ENCODE measurements at regions not wholly inside any gene's neighbourhood (a gene's known extent, or its start where the extent isn't known, plus 50 kb on each side); places are given as distances from the start of the nearest gene placed in this dataset.
"Not testable (repeated sequence)": the region's sequence is repeated elsewhere in the genome, so short reads cannot be mapped to it uniquely, and the experiment has no call there.

DNA sequence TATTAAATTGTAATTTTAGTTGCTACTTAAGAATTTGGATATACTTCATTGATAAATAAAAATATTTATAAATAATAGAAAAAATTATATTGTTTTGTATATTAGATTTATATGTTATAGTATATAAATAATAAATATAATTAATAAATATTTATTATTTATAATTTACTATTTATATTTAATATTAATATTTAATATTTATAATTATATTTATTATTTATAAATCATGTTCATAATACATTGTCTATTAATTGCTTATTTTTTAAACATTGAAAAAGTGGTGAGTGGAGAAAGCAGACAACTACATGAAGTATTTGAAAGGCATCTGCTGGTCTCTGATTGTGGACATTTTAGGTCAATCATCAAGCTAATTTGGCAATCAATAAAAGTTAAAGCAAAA is 464.5 kb downstream of the MMUT start:
- no peaks in the 10 kb centered on the region for H3K9me3 ChIP-seq (ENCODE audit: control insufficient read depth in 2 of 2, low read length in 2 of 2)
- no peaks in the 10 kb centered on the region for H3K36me3 ChIP-seq (ENCODE audit: control insufficient read depth in 2 of 2, insufficient read depth in 2 of 2, low read length in 2 of 2)
- H3K4me1 ChIP-seq (ENCODE audit: control insufficient read depth, insufficient read depth, low read length): no peaks in the 10 kb centered on the region
- no peak overlapping the region for H3K4me3 ChIP-seq (ENCODE audit: low read length in 2 of 2)
- H3K27me3 ChIP-seq (ENCODE audit: control insufficient read depth in 1 of 2, insufficient read depth in 2 of 2, low read length in 2 of 2): no peaks in the 10 kb centered on the region
- no peak overlapping the region for H3K27ac ChIP-seq (ENCODE audit: low read length)
- H3K9ac ChIP-seq (ENCODE audit: low read length in 2 of 2): no peak overlapping the region

DNA sequence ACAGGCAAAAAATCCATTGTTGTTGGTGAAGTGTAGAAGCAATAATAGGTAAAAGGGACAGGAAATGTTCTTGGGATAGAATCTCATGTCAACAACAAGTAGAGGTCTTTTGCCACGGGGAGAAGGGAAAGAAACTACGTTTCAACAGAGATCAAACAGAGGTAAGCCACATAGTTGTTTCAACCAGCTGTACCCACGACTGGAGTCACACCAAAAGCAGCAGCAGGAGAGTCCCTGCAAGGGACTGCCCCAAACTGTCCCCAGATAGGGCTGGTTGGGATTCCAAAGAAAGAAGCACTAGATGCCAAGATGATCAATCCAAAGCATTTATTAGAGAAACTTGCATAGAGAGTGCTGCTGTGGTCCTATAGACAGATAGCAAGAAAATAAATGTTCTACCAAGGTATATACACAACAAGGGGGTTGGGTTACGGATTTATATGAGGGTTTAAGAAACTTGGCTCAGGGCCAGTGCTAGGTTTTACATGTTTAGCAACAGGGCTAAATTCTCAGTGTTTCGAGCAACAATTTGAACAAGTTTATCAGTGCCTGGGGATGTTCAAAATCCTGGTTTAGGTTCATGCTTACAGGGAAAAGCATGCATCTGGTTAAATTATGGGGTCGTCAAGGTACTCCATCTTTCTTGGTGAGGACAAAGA is 466.5 kb downstream of the MMUT start:
- no peaks in the 10 kb centered on the region for H3K36me3 ChIP-seq (ENCODE audit: control insufficient read depth in 2 of 2, insufficient read depth in 2 of 2, low read length in 2 of 2)

DNA sequence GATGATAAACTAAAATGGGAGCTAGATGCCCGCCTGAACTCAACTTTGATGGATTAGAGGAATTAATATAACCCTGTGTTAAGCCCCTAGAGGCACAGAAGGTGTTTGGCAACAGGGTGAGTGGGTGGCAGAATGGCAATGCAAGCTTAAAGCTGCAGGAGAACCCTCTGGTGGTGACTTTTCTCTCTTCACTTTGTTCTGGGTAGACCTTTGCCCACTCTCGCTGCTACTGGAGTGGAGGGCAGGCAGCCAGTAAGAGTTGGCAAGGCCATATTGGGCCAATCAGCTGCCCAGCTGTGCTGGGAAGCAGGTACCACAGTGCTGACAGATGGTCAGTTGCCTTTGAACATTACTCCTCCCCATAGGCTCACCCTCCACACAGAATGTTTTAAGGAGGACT is 468.2 kb downstream of the MMUT start:
- H3K9me3 ChIP-seq (ENCODE audit: control insufficient read depth in 2 of 2, low read length in 2 of 2): no peaks in the 10 kb centered on the region
- no peak overlapping the region for H3K27ac ChIP-seq (ENCODE audit: low read length)
- H3K4me1 ChIP-seq (ENCODE audit: control insufficient read depth, insufficient read depth, low read length): no peaks in the 10 kb centered on the region
- no peak overlapping the region for H3K9ac ChIP-seq (ENCODE audit: low read length in 2 of 2)
- no peak overlapping the region for H3K4me3 ChIP-seq (ENCODE audit: low read length in 2 of 2)
- no peaks in the 10 kb centered on the region for H3K27me3 ChIP-seq (ENCODE audit: control insufficient read depth in 1 of 2, insufficient read depth in 2 of 2, low read length in 2 of 2)
- no peaks in the 10 kb centered on the region for H3K36me3 ChIP-seq (ENCODE audit: control insufficient read depth in 2 of 2, insufficient read depth in 2 of 2, low read length in 2 of 2)

More for the DNA sequence above, 466.5 kb downstream of the MMUT start:
- Histone ChIP-seq H3K27me3 (ENCODE audit: control insufficient read depth in 1 of 2, insufficient read depth in 2 of 2, low read length in 2 of 2) (no peaks in the 10 kb centered on the region), H3K27ac (ENCODE audit: low read length) (no peak overlapping the region), H3K9me3 (ENCODE audit: control insufficient read depth in 2 of 2, low read length in 2 of 2) (no peaks in the 10 kb centered on the region), H3K4me3 (ENCODE audit: low read length in 2 of 2) (no peak overlapping the region), H3K9ac (ENCODE audit: low read length in 2 of 2) (no peak overlapping the region), H3K4me1 (ENCODE audit: control insufficient read depth, insufficient read depth, low read length) (no peaks in the 10 kb centered on the region)

DNA sequence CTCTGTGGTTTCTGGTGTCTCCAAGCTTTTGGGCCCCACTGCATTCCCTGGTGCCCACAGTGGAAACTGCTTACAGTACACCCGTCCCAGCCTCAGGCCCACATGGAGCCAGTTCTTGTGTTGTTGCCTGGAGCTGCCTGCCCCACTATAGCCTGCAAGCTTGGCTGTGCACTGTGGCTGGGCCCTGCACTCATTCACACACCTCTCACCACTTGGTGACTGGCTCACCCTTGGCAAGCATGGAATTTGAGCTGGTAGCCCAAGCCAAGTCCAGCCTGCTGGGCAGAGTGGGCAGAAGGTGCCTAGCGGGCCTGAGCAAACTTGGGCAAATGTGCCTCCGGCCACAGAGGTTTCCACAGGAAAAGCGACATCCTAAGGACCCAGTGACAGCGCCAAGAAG is 472.3 kb downstream of the MMUT start:
- Histone ChIP-seq H3K4me1 (ENCODE audit: control insufficient read depth, insufficient read depth, low read length) (no peaks in the 10 kb centered on the region), H3K27me3 (ENCODE audit: control insufficient read depth in 1 of 2, insufficient read depth in 2 of 2, low read length in 2 of 2) (no peaks in the 10 kb centered on the region)

DNA sequence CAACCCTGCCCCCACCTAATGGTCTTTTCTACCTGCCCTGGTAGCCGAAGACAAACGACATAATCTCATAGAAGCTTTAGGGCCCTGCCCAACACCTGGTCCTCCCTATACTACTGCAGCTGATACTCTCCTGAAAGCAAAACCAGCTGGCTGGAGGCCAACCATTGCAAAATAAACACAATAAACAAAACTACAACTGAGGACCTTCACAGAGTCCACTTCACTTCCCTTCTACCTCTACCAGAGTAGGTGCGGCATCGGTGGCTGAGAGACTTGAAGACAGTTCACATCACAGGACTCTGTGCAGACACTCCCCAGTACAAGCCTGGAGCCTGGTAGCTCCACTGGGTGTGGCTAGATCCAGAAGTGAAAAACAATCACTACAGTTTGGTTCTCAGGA is 476.2 kb downstream of the MMUT start:
- H3K4me1 ChIP-seq (ENCODE audit: control insufficient read depth, insufficient read depth, low read length): no peaks in the 10 kb centered on the region
- H3K9ac ChIP-seq (ENCODE audit: low read length in 2 of 2): no peak overlapping the region
- no peak overlapping the region for H3K27ac ChIP-seq (ENCODE audit: low read length)
- H3K36me3 ChIP-seq (ENCODE audit: control insufficient read depth in 2 of 2, insufficient read depth in 2 of 2, low read length in 2 of 2): no peaks in the 10 kb centered on the region
- no peaks in the 10 kb centered on the region for H3K27me3 ChIP-seq (ENCODE audit: control insufficient read depth in 1 of 2, insufficient read depth in 2 of 2, low read length in 2 of 2)
- no peak overlapping the region for H3K4me3 ChIP-seq (ENCODE audit: low read length in 2 of 2)
- H3K9me3 ChIP-seq (ENCODE audit: control insufficient read depth in 2 of 2, low read length in 2 of 2): no peaks in the 10 kb centered on the region

More for the DNA sequence above, 472.3 kb downstream of the MMUT start:
- H3K36me3 ChIP-seq (ENCODE audit: control insufficient read depth in 2 of 2, insufficient read depth in 2 of 2, low read length in 2 of 2): no peaks in the 10 kb centered on the region
- no peak overlapping the region for H3K27ac ChIP-seq (ENCODE audit: low read length)
- H3K9ac ChIP-seq (ENCODE audit: low read length in 2 of 2): no peak overlapping the region
- H3K4me3 ChIP-seq (ENCODE audit: low read length in 2 of 2): no peak overlapping the region
- no peaks in the 10 kb centered on the region for H3K9me3 ChIP-seq (ENCODE audit: control insufficient read depth in 2 of 2, low read length in 2 of 2)

DNA sequence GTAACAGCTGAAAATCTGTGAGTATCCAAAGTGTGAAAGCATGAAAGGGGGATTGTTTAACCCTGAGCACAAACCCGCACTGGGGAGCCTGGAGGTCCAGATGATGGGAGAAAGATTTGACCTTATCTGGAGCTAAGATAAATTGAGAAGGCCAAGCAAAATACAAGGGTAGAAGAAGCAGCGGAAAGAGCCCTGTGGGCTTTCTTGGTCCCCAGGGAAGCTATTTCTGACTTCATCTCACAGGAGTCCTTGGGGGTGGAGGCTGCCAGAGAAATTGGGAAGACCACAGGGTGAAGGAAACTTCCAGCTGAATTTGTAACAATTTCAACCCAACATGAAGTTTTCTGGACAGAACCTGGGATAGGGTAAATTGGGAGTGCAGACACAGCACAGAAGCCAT is 476.9 kb downstream of the MMUT start:
- no peak overlapping the region for H3K9ac ChIP-seq (ENCODE audit: low read length in 2 of 2)
- H3K27ac ChIP-seq (ENCODE audit: low read length): no peak overlapping the region
- no peaks in the 10 kb centered on the region for H3K27me3 ChIP-seq (ENCODE audit: control insufficient read depth in 1 of 2, insufficient read depth in 2 of 2, low read length in 2 of 2)
- no peaks in the 10 kb centered on the region for H3K36me3 ChIP-seq (ENCODE audit: control insufficient read depth in 2 of 2, insufficient read depth in 2 of 2, low read length in 2 of 2)
- H3K9me3 ChIP-seq (ENCODE audit: control insufficient read depth in 2 of 2, low read length in 2 of 2): no peaks in the 10 kb centered on the region
- H3K4me1 ChIP-seq (ENCODE audit: control insufficient read depth, insufficient read depth, low read length): no peaks in the 10 kb centered on the region
- H3K4me3 ChIP-seq (ENCODE audit: low read length in 2 of 2): no peak overlapping the region

DNA sequence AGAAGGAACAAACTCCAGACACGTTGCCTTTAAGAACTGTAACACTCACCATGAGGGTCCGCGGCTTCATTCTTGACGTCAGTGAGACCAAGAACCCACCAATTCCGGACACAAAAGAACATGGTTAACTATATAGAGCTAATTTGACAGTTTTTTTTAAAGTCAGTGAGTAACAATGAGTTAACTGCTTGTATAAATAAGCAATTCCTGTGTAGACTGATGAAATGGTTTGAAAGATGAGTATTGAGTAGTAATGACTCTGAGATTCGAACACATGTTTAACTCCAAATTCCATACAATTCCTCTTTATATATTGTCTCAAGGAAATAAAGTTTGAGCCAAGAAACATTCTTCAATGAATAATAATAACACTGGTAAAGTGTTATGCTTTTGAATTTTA is 478.0 kb downstream of the MMUT start:
- H3K9me3 ChIP-seq (ENCODE audit: control insufficient read depth in 2 of 2, low read length in 2 of 2): no peaks in the 10 kb centered on the region
- no peaks in the 10 kb centered on the region for H3K4me1 ChIP-seq (ENCODE audit: control insufficient read depth, insufficient read depth, low read length)
- H3K36me3 ChIP-seq (ENCODE audit: control insufficient read depth in 2 of 2, insufficient read depth in 2 of 2, low read length in 2 of 2): no peaks in the 10 kb centered on the region
- no peak overlapping the region for H3K27ac ChIP-seq (ENCODE audit: low read length)
- H3K27me3 ChIP-seq (ENCODE audit: control insufficient read depth in 1 of 2, insufficient read depth in 2 of 2, low read length in 2 of 2): no peaks in the 10 kb centered on the region
- no peak overlapping the region for H3K9ac ChIP-seq (ENCODE audit: low read length in 2 of 2)
- no peak overlapping the region for H3K4me3 ChIP-seq (ENCODE audit: low read length in 2 of 2)

DNA sequence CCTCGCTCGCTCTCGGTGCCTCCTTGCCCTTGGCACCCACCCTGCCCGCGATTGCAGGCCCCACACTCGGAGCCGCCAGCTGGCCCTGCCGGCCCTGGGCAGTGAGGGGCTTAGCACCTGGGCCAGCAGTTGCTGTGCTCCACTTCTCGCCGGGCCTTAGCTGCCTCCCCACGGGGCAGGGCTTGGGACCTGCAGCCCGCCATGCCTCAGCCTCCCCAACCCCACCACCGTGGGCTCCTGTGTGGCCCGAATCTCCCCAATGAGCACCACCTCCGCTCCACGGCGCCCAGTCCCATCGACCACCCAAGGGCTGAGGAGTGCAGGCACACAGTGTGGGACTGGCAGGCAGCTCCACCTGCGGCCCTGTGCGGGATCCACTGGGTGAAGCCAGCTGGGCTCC is 479.1 kb downstream of the MMUT start:
- H3K9ac ChIP-seq (ENCODE audit: low read length in 2 of 2); H3K4me3 ChIP-seq (ENCODE audit: low read length in 2 of 2); H3K9me3 ChIP-seq (ENCODE audit: control insufficient read depth in 2 of 2, low read length in 2 of 2); H3K27me3 ChIP-seq (ENCODE audit: control insufficient read depth in 1 of 2, insufficient read depth in 2 of 2, low read length in 2 of 2); H3K36me3 ChIP-seq (ENCODE audit: control insufficient read depth in 2 of 2, insufficient read depth in 2 of 2, low read length in 2 of 2); H3K4me1 ChIP-seq (ENCODE audit: control insufficient read depth, insufficient read depth, low read length); H3K27ac ChIP-seq (ENCODE audit: low read length): not testable (repeated sequence)

DNA sequence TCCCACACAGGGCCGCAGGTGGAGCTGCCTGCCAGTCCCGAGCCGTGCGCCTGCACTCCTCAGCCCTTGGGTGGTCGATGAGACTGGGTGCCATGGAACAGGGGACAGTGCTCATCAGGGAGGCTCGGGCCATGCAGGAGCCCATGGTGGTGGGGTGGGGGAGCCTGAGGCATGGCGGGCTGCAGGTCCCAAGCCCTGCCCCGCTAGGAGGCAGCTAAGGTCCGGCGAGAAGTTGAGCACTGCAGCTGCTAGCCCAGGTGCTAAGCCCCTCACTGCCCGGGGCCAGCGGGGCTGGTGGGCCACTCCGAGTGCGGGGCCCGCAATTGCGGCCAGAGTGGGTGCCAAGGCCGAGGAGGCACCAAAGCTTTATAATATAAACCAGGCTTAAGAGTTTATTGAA is 479.7 kb downstream of the MMUT start:
- Histone ChIP-seq H3K4me1 (ENCODE audit: control insufficient read depth, insufficient read depth, low read length) (no peaks in the 10 kb centered on the region), H3K4me3 (ENCODE audit: low read length in 2 of 2) (no peak overlapping the region), H3K36me3 (ENCODE audit: control insufficient read depth in 2 of 2, insufficient read depth in 2 of 2, low read length in 2 of 2) (no peaks in the 10 kb centered on the region), H3K27ac (ENCODE audit: low read length) (no peak overlapping the region), H3K9ac (ENCODE audit: low read length in 2 of 2) (no peak overlapping the region), H3K9me3 (ENCODE audit: control insufficient read depth in 2 of 2, low read length in 2 of 2) (peaks cover 0 to 3% of the 10 kb centered on the region in 2 donors), H3K27me3 (ENCODE audit: control insufficient read depth in 1 of 2, insufficient read depth in 2 of 2, low read length in 2 of 2) (no peaks in the 10 kb centered on the region)

DNA sequence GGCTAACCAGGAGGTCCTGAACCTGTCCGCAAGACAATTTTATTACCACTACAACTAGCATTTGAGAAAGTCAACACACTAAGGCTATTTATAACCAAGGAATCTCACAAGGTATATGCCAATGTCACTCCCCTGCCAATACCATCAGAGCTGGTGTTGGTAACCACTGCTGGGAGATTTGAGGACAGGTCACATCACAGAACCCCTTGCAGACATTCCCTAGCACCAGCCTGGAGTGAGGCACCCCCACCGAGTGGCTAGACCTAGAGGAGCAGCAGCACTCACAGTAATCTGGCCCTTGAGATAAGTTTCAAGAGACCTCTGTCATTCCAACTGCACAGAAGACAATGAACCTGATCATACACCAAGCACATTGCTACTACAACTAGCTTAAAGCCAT is 483.2 kb downstream of the MMUT start:
- no peak overlapping the region for H3K27ac ChIP-seq (ENCODE audit: low read length)
- no peaks in the 10 kb centered on the region for H3K36me3 ChIP-seq (ENCODE audit: control insufficient read depth in 2 of 2, insufficient read depth in 2 of 2, low read length in 2 of 2)
- no peak overlapping the region for H3K4me3 ChIP-seq (ENCODE audit: low read length in 2 of 2)
- peaks cover 0 to 3% of the 10 kb centered on the region in 2 donors for H3K9me3 ChIP-seq (ENCODE audit: control insufficient read depth in 2 of 2, low read length in 2 of 2)
- H3K4me1 ChIP-seq (ENCODE audit: control insufficient read depth, insufficient read depth, low read length): no peaks in the 10 kb centered on the region
- H3K9ac ChIP-seq (ENCODE audit: low read length in 2 of 2): no peak overlapping the region
- no peaks in the 10 kb centered on the region for H3K27me3 ChIP-seq (ENCODE audit: control insufficient read depth in 1 of 2, insufficient read depth in 2 of 2, low read length in 2 of 2)

DNA sequence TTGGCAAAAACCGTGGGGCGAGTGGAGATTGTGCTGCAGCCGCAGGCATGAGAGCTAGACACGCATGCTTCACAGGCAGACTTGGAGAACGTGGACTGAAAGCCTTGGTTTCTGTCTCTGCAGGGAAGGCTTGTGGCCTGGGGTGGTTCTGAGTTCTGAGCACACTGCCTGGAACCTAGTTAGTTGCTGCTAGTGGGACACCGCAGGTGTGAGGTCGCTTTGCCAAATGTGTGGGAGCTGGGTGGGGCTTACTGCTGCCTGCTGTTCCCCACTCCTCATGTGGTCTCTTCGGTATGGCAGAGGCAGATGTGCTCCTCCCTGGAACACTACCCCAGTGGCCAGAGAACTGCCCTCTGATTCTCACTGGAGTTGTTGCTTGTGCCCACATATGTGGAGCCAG is 484.0 kb downstream of the MMUT start:
- H3K27me3 ChIP-seq (ENCODE audit: control insufficient read depth in 1 of 2, insufficient read depth in 2 of 2, low read length in 2 of 2): no peaks in the 10 kb centered on the region
- H3K4me3 ChIP-seq (ENCODE audit: low read length in 2 of 2): no peak overlapping the region
- H3K36me3 ChIP-seq (ENCODE audit: control insufficient read depth in 2 of 2, insufficient read depth in 2 of 2, low read length in 2 of 2): no peaks in the 10 kb centered on the region
- no peaks in the 10 kb centered on the region for H3K4me1 ChIP-seq (ENCODE audit: control insufficient read depth, insufficient read depth, low read length)
- no peak overlapping the region for H3K9ac ChIP-seq (ENCODE audit: low read length in 2 of 2)
- peaks cover 0 to 3% of the 10 kb centered on the region in 2 donors for H3K9me3 ChIP-seq (ENCODE audit: control insufficient read depth in 2 of 2, low read length in 2 of 2)
- no peak overlapping the region for H3K27ac ChIP-seq (ENCODE audit: low read length)
